ENCODE measurements at regions not wholly inside any gene's neighbourhood (a gene's known extent, or its start where the extent isn't known, plus 50 kb on each side); places are given as distances from the start of the nearest gene placed in this dataset.

DNA sequence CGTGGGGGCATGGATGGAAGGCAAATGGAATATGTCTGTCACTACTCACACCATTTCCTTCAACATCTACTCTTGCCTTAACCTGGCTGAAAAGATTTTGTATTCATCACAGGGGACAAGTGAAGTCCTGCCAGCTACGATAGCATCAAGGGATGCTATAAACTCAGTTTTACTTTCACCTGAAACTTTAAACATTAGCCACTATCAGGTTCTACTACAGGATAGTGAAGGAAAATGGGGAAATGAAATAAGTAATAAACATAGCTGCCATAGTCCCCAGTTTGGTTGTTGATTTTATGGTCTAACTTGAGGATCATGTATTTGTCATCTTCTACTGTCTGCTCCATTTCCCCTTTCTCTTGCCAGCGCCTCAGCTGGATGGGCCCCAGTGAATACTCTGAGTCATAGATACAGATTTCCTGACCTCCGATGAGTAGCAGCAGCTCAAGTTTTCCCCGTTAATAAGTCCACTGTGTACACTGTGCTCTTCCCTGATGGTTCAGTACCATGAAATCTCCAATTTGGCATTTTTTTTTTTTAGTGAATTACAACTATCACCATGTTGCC lies 338.2 kb upstream of the SLCO3A1 start:
- no peaks in the 10 kb centered on the region for H3K27me3 ChIP-seq (ENCODE audit: control insufficient read depth, insufficient read depth, low read length, poor library complexity, severe bottlenecking)
- no peaks in the 10 kb centered on the region for H3K27me3 Mint-ChIP-seq (ENCODE audit: insufficient read depth)
- no peak overlapping the region for H3K4me3 ChIP-seq (ENCODE audit: low read length)
- no peak overlapping the region for H3K27ac Mint-ChIP-seq
- no peak overlapping the region for H3K4me3 Mint-ChIP-seq
- H3K4me1 ChIP-seq (ENCODE audit: control insufficient read depth, insufficient read depth, low read length): peaks cover 7% of the 10 kb centered on the region
- H3K9me3 ChIP-seq (ENCODE audit: control insufficient read depth, low read length): no peaks in the 10 kb centered on the region
- no peaks in the 10 kb centered on the region for H3K9me3 Mint-ChIP-seq
- H3K36me3 Mint-ChIP-seq (ENCODE audit: low read depth): no peaks in the 10 kb centered on the region
- H3K27ac ChIP-seq (ENCODE audit: low read depth, low read length): no peak overlapping the region
- H3K36me3 ChIP-seq (ENCODE audit: control insufficient read depth, insufficient read depth, low read length): no peaks in the 10 kb centered on the region
- 96 to 100% methylated on average over 3 to 5 of the region's 5 CpGs for WGBS, 2 experiments (ENCODE audit: insufficient coverage in 1 of 2, insufficient read length in 1 of 2)
- no peak overlapping the region for H3K9ac ChIP-seq (ENCODE audit: extremely low read depth, low read length, poor library complexity, severe bottlenecking)
- DNase-seq: no peak
- H3K4me1 Mint-ChIP-seq: peaks cover 42% of the 10 kb centered on the region
- TF ChIP-seq, protein P1, sequence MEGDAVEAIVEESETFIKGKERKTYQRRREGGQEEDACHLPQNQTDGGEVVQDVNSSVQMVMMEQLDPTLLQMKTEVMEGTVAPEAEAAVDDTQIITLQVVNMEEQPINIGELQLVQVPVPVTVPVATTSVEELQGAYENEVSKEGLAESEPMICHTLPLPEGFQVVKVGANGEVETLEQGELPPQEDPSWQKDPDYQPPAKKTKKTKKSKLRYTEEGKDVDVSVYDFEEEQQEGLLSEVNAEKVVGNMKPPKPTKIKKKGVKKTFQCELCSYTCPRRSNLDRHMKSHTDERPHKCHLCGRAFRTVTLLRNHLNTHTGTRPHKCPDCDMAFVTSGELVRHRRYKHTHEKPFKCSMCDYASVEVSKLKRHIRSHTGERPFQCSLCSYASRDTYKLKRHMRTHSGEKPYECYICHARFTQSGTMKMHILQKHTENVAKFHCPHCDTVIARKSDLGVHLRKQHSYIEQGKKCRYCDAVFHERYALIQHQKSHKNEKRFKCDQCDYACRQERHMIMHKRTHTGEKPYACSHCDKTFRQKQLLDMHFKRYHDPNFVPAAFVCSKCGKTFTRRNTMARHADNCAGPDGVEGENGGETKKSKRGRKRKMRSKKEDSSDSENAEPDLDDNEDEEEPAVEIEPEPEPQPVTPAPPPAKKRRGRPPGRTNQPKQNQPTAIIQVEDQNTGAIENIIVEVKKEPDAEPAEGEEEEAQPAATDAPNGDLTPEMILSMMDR (conservative IDR thresholded peaks at IDR 0.05): no peak

DNA sequence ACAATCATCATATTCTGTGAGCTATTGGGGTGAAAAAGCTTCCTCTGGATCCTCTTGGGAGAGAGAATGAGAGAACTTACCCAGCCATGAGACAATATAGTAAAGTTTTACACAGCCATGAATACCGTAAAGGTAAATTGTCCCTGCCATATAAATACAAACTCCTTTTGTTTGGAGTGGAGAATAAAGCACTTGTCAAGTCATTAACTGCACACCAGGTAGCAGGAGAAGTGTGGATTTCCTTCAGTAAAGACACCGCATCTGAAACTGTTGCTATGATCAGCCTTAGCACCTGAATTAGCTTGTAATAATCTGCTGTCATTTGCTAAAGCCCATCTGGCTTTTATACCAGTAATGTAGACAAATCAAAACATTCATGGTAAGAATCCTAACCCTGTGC lies 336.6 kb upstream of the SLCO3A1 start:
- Mint-ChIP-seq H3K27me3 (ENCODE audit: insufficient read depth) (no peaks in the 10 kb centered on the region), H3K4me3 (no peak overlapping the region)
- WGBS, 2 experiments (ENCODE audit: insufficient coverage in 1 of 2, insufficient read length in 1 of 2): 20 to 42% methylated on average over 1 to 2 of the region's 2 CpGs

DNA sequence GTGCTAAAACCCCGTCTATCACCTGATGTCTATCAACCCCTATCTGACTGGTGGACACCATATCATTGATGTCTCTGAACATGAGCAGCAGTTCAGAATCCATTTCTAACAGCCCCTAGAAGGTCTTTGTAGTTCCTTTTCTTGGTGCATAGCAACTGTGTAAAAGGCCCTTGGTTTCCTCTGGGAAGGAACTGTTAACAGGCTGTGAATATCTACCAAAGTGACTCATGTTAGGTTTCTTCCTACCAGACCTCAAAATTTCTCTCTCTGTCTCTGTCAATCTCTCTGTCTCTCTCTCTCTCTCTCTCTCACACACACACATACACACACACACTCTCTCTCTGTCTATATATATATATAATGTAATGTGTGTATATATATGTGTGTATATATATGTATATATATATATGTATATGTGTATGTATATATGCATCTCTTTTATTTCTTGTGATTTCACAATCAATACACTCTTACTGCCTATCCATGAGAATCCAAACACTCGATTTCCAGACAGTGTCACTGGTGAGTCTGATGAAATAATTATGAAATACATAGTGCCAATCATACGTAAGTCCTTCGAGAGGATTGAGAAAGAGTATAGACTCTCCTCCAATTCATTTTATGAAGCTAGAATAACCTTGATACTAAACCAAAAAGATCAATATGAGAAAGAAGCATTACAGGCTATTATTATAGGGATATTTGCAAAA lies 335.9 kb upstream of the SLCO3A1 start:
- Histone ChIP-seq H3K9me3 (ENCODE audit: control insufficient read depth, low read length) (no peaks in the 10 kb centered on the region), H3K27me3 (ENCODE audit: control insufficient read depth, insufficient read depth, low read length, poor library complexity, severe bottlenecking) (no peaks in the 10 kb centered on the region), H3K36me3 (ENCODE audit: control insufficient read depth, insufficient read depth, low read length) (no peaks in the 10 kb centered on the region), H3K4me1 (ENCODE audit: control insufficient read depth, insufficient read depth, low read length) (peaks cover 10% of the 10 kb centered on the region), H3K27ac (ENCODE audit: low read depth, low read length) (no peak overlapping the region), H3K9ac (ENCODE audit: extremely low read depth, low read length, poor library complexity, severe bottlenecking) (no peak overlapping the region), H3K4me3 (ENCODE audit: low read length) (no peak overlapping the region)
- TF ChIP-seq, protein P1 (conservative IDR thresholded peaks at IDR 0.05): no peak
- no peak overlapping the region for H3K27ac Mint-ChIP-seq
- no peaks in the 10 kb centered on the region for H3K36me3 Mint-ChIP-seq (ENCODE audit: low read depth)
- DNase-seq: no peak
- WGBS, 2 experiments (ENCODE audit: insufficient coverage in 1 of 2, insufficient read length in 1 of 2): 71 to 97% methylated on average over 1 to 2 of the region's 4 CpGs
- no peak overlapping the region for H3K4me3 Mint-ChIP-seq
- no peaks in the 10 kb centered on the region for H3K27me3 Mint-ChIP-seq (ENCODE audit: insufficient read depth)
- H3K9me3 Mint-ChIP-seq: peaks cover under 1% of the 10 kb centered on the region
- peaks cover 49% of the 10 kb centered on the region for H3K4me1 Mint-ChIP-seq

More for the DNA sequence above, 336.6 kb upstream of the SLCO3A1 start:
- Histone ChIP-seq H3K9ac (ENCODE audit: extremely low read depth, low read length, poor library complexity, severe bottlenecking) (no peak overlapping the region), H3K9me3 (ENCODE audit: control insufficient read depth, low read length) (no peaks in the 10 kb centered on the region), H3K4me3 (ENCODE audit: low read length) (peak overlapping the region; percentile 22), H3K27me3 (ENCODE audit: control insufficient read depth, insufficient read depth, low read length, poor library complexity, severe bottlenecking) (no peaks in the 10 kb centered on the region), H3K27ac (ENCODE audit: low read depth, low read length) (no peak overlapping the region), H3K4me1 (ENCODE audit: control insufficient read depth, insufficient read depth, low read length) (peaks cover 10% of the 10 kb centered on the region), H3K36me3 (ENCODE audit: control insufficient read depth, insufficient read depth, low read length) (no peaks in the 10 kb centered on the region)
- no peaks in the 10 kb centered on the region for H3K36me3 Mint-ChIP-seq (ENCODE audit: low read depth)
- no peaks in the 10 kb centered on the region for H3K9me3 Mint-ChIP-seq
- TF ChIP-seq, protein P1 (conservative IDR thresholded peaks at IDR 0.05): no peak
- peaks cover 45% of the 10 kb centered on the region for H3K4me1 Mint-ChIP-seq
- peak; percentile 72 for DNase-seq
- H3K27ac Mint-ChIP-seq: no peak overlapping the region
